HG03565 (cell line): ENCODE measurements at regions not wholly inside any gene's neighbourhood (a gene's known extent, or its start where the extent isn't known, plus 50 kb on each side); places are given as distances from the start of the nearest gene placed in this dataset.
"Not testable (repeated sequence)": the region's sequence is repeated elsewhere in the genome, so short reads cannot be mapped to it uniquely, and the experiment has no call there.

ENCODE experiments used
- ATAC-seq: cut with Tn5 transposase; IDR thresholded peaks from one replicate; pipeline ENCODE4 v1.9.1; 2021; ENCODE audit warnings: mild to moderate bottlenecking, moderate library complexity; ENCODE audit not compliant: unreplicated experiment

DNA sequence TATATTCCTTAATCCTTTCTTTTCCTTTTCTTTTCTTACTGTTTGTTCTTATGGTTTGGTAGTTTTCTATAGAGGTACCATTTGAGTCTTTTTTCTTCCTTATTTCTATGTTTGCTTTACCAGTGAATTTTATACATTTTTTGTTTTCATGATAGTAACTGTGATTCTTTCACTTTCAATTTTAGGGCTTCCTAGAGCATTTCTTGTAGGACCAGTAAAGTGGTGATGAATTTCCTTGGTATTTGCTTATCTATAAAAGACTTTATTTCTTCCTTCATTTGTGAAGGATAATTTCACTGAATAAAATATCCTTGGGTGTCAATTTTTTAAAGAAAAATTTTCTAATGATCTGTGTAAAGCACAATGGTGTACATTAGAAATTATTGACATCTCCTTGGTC lies 637.4 kb downstream of the CD109 start:
- ATAC-seq, result no peak

DNA sequence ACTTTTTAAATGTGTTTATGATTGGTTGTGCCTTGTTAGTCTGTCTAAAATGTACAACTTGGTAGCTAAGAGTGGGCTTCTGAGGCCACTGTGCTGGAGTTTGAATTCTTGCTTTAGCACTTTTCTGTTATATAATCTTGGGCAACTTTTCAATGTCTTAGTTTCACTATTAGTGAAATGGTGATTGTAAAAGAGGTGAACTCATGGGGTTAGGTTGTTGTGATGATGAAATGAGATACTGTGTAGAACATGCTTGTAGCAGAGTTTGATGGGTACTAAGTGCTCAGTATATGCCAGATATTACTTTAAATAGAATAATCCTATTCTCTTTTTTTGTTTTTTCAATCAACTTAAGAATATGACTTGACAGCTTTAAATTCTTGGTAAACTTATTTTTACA lies 624.7 kb downstream of the CD109 start:
- no peak for ATAC-seq

- no peak for ATAC-seq
Observed at GRCh38 chr6:74320074-74320473, 624.1 kb downstream of the CD109 start.

DNA sequence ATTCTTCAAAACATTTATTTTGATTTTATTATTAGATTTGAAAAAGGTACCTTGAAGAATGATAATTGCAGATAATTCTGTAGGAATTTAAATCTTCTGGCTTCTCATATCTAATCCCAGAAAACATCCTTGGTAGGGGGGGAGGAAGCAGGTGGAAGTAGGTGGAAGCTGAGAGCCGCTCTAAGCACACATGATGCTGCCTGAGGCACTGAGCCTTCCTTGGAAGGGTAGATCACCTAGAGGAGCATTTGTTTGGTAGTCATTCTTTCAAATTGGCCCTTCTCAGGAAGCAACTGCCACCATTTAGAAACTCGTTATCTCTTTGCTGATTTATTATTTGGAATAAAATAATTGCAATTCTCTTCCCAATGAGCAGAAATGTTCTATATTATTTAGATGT lies 623.3 kb downstream of the CD109 start:
- ATAC-seq, result no peak

DNA sequence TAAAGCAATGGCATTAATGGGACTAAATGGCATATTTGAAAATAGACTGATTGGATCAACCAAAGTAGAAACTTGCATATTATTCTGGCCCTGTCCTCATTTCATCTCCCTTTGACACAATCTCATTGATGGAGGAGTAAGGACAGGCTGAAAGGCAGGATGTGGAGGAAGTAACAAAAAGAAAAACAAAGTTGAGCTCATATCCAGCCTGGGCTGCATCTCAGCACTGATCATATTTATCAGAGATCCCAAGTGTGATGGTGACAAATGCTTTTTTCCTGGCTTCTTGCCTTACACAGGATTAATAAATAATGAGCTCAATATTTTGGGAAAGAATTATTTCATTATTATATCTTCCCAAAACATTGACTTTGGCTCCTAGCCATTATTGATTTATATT lies 622.7 kb downstream of the CD109 start:
- no peak for ATAC-seq

GRCh38 chr6:74312081-74312480 lies 616.1 kb downstream of the CD109 start:
- ATAC-seq, result no peak

- ATAC-seq, result no peak
Observed at GRCh38 chr6:74311431-74311830, 615.4 kb downstream of the CD109 start.

- no peak for ATAC-seq
Observed at GRCh38 chr6:74289884-74290283, 593.9 kb downstream of the CD109 start.

- no peak for ATAC-seq
Observed at GRCh38 chr6:74287932-74288331, 591.9 kb downstream of the CD109 start.

GRCh38 chr6:74287441-74287840 lies 591.4 kb downstream of the CD109 start:
- ATAC-seq, result no peak

GRCh38 chr6:74284284-74284683 lies 588.3 kb downstream of the CD109 start:
- no peak for ATAC-seq

DNA sequence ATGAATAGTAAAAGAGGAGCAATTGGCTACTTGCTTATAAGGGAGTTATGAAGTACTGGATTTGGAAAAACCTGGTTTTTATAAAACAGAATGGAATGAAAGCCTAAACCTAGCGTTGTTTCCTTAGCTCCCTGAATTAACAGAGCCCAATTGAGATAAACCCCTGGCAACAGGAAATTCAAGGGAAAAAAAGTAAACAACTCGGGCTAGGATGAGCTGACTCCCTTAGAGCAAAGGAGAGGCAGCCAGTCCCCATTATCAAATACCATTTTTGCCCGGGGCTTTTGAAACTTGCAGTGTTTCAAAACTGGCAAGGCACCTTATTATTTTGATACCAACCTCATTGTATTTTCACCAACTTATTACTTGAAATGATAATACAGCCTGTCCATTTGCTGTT lies 587.5 kb downstream of the CD109 start:
- ATAC-seq, result no peak

DNA sequence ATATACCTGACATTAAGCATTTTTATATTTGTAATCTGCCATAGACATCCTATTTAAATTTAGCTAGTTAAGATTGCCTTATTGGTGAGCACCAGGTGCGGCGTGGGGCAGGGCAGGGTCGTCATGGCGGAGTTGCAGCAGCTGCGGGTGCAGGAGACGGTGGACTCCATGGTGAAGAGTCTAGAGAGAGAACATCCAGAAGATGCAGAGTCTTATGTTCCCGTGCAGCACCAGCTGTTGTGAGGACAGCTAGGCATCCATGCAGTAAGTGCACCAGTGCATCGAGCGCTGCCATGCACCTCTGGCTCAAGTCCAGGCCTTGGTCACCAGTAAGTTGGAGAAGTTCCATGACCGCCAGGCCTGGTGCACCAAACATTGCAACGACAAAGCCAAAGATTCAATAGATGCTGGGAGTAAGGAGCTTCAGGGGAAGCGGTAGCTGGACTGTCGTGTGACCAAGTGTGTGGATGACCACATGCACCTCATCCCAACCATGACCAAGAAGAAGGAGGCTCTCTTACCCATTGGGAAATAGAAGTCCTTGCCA lies 586.2 kb downstream of the CD109 start:
- ATAC-seq, result no peak

DNA sequence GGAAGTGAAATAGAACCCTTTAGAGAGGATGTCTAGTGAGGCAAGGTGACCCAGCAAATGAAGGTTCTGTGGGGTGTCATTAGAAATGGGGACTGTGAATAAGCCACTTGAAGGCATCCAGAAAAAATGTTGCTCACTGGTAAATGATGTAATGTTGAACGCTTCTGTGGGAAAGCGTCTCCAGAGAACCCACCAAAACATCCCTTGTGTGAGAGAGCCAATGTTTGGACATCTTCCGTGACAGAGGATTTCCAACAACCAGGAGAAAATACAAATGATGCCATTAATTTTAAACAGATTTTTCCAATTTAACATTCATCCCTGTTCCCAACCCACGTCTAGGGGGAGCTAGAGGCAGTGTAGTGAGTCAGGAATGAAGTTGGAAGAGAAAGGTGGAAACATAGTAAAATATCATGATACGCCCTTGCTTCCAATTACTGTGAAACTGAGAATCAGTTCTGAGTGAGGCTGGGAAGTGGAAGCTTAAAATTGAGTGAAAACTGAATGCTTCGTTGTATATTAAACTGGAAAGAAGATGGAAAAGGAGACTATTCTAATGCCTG lies 584.2 kb downstream of the CD109 start:
- ATAC-seq, result no peak

DNA sequence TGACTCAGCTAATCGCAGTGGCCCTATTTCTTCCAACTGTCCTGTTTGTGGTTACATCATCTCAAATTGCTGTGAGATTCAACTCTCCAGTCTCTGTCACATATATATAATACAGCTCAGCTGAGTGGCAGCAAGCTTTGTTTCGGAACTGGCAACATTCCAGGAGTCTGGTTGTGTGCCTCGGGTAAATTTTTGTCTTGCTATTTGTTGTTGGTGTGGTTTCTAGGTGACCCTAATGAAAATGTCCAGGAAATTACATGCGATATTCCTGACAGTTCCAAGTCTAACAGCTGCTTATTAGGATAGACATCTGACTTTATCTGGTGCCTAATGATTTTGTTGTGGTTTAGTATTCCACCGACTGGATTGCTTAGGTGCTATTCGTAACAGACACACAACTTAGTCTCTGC lies 581.8 kb downstream of the CD109 start:
- no peak for ATAC-seq

DNA sequence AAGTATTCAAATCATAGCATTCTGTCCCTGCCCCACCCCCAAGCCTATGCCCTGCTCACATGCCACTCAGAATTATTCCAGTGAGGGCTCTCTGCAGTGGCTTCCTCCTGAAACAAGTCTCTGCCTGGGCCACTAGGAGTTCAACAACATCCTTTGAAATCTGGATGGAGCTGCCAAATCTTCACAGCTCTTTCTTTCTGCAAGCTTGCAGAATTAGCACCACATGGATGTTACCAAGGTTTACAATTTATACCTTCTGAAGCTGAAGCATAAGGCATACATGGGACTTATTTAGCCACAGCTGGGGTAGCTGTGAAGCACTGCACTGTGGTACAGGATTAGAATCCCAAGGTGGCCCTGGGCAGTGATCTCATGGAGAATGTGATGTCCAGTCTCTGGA lies 577.5 kb downstream of the CD109 start:
- no peak for ATAC-seq

GRCh38 chr6:74269600-74269858 lies 573.5 kb downstream of the CD109 start:
- no peak for ATAC-seq

GRCh38 chr6:74268815-74269599 lies 573.0 kb downstream of the CD109 start:
- no peak for ATAC-seq

DNA sequence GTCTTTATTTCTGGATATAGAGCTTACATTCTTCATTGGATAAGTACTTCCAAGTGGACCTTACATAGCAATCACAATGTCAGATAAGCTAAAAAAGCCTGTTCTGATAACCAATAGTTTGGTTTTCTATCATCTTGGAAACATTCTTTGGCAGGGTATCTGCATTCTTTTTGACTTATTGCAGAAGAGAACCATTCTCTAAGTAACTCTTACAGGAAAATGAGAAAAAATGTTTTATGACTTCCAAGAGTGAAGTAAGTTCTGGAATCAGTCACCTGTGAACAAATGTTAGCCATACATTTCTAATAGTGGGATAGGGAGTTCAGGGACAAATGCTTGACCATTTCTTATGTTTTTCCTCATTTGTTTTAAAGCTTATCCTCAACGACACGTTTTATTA lies 564.0 kb downstream of the CD109 start:
- ATAC-seq, result no peak

DNA sequence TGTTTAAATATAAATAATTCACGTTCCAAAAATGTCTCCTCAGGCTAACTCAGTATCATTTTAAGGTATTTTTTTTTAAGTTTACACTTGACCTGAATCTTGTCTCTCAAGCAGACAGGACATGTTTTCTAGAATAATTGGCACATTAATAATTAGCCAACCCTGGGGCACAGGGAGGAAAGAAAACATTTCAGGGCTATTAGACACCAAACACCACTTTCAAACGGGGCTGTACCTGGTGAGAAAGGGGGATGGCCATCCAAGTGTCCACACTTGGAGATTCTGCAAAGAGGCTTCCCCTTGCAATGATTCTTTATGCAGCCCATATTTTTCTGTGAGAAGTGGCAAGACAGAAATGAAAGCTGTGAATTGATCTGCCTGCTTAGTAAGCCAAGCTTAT lies 560.8 kb downstream of the CD109 start:
- ATAC-seq, result no peak

- ATAC-seq, result no peak
Observed at GRCh38 chr6:74256381-74256780, 560.4 kb downstream of the CD109 start.

DNA sequence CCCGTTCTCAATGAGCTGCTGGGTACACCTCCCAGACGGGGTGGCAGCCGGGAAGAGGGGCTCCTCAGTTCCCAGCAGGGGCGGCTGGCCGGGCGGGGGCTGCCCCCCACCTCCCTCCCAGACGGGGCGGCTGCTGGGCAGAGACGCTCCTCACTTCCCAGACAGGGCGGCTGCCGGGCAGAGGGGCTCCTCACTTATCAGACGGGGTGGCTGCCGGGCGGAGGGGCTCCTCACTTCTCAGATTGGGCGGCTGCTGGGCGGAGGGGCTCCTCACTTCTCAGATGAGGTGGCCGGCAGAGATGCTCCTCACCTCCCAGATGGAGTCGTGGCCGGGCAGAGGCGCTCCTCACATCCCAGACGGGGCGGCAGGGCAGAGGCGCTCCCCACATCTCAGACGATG lies 559.0 kb downstream of the CD109 start:
- not testable (repeated sequence) for ATAC-seq

DNA sequence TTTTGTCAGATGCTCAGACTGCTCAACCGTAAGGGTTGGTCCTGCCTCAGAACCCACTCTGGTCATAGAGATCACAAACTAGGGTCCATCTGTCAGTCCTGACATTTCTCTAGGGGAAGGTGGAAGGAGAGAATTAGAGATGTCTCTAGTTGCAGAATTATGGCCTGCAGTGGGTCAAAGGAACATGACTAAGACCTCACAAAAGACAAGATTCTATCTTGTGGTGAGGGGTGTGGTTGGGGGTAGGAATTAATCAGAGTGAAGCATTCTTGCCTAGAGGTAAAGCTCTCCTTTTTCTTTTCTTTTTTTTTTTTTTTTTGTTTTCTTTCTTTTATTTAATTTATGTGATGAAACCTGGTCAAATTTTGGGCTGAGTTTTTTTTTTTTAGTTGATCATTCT lies 558.1 kb downstream of the CD109 start:
- not testable (repeated sequence) for ATAC-seq
